Hepatocyte (in vitro differentiated cells): ENCODE measurements at regions not wholly inside any gene's neighbourhood (a gene's known extent, or its start where the extent isn't known, plus 50 kb on each side); places are given as distances from the start of the nearest gene placed in this dataset.

Experiments used
- CTCF ChIP-seq: fragments of 200-600 bp; sonication (generic); IDR thresholded peaks from 2 replicates; pipeline ENCODE4 v1.5.1; 2016; ENCODE audit warnings: antibody characterized with exemption, mild to moderate bottlenecking; ENCODE audit not compliant: poor library complexity
- EZH2phosphoT487 ChIP-seq: fragments of 200-600 bp; sonication (generic); IDR thresholded peaks from one replicate; pipeline ENCODE4 v1.6.1; 2018; ENCODE audit warnings: antibody characterized with exemption, mild to moderate bottlenecking, low read depth, moderate library complexity; ENCODE audit not compliant: unreplicated experiment, severe bottlenecking

- TF ChIP-seq CTCF (no peak), EZH2phosphoT487 (no peak)
Measured at GRCh38 chr5:42020788-42021530, 95.9 kb downstream of the FBXO4 start.
